ENCODE measurements at regions not wholly inside any gene's neighbourhood (a gene's known extent, or its start where the extent isn't known, plus 50 kb on each side); places are given as distances from the start of the nearest gene placed in this dataset.

GRCh38 chr2:157934684-157935377, 58.7 kb upstream of the ACVR1 start:
- DNase-seq (ENCODE audit: low spot score) = no peak

GRCh38 chr2:157933160-157933920, 57.2 kb upstream of the ACVR1 start:
- no peak for DNase-seq (ENCODE audit: low spot score)

- no peak for DNase-seq (ENCODE audit: low spot score)
These were observed 56.5 kb upstream of the ACVR1 start for GRCh38 chr2:157932480-157933159.

GRCh38 chr2:157931542-157931941, 55.4 kb upstream of the ACVR1 start:
- no peak for DNase-seq (ENCODE audit: low spot score)

- no peak for DNase-seq (ENCODE audit: low spot score)
These were observed 54.6 kb upstream of the ACVR1 start for GRCh38 chr2:157930728-157931127.

- DNase-seq (ENCODE audit: low spot score) = no peak
These were observed 53.9 kb upstream of the ACVR1 start for GRCh38 chr2:157929871-157930667.

- DNase-seq (ENCODE audit: low spot score) = no peak
These were observed 52.2 kb upstream of the ACVR1 start for GRCh38 chr2:157928372-157928771.

DNA sequence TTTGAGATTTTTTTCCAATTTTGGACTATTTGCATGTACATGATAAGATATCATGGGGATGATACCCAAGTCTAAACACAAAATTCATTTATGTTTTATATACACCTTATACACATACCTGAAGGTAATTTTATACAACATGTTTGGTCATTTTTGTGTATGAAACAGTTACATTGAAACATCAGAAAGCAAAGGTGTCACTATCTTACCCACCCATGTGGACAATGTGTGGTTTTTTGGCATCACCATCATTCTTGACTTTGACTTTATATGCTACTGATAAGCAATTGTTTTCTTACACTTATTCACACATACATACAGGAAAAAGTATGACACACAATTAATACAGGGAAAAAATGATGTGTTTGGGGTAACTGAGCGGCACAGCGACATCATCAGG, 51.0 kb upstream of the ACVR1 start:
- DNase-seq (ENCODE audit: low spot score) = no peak

All from putamen (tissue), 1 donor.